ENCODE measurements at regions not wholly inside any gene's neighbourhood (a gene's known extent, or its start where the extent isn't known, plus 50 kb on each side); places are given as distances from the start of the nearest gene placed in this dataset.

DNA sequence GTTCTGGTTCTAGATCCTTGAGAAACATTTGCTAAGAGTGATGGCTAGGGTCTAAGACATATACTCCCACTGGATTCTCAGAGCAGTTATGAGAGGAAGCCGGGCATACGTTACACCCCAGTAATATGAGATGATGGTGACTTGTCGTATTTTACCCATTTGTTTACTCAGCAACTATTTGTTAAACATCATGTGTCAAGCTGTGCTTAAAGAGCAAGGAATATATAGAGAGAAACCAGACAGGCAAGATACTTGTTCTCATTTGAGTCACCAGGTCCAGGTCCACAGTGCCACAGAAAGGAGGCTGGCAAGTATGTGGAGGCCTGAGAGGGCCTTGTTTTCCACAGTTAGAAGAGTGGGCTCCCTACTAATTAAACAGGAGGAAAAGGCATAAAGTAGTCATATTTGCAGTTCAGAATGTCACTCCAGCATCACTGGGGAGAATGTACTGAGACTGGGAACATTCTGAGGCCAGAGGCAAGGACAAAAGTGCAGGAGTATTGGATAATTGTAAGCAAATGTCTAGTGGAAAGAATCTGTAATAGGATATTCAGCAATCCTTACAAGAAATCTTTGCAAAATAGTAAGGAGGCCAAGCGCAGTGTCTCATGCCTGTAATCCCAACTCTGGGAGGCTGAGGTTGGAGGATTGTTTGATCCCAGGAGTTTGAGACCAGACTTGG, 142.2 kb downstream of the IRS2 start:
- TF ChIP-seq, protein P1, sequence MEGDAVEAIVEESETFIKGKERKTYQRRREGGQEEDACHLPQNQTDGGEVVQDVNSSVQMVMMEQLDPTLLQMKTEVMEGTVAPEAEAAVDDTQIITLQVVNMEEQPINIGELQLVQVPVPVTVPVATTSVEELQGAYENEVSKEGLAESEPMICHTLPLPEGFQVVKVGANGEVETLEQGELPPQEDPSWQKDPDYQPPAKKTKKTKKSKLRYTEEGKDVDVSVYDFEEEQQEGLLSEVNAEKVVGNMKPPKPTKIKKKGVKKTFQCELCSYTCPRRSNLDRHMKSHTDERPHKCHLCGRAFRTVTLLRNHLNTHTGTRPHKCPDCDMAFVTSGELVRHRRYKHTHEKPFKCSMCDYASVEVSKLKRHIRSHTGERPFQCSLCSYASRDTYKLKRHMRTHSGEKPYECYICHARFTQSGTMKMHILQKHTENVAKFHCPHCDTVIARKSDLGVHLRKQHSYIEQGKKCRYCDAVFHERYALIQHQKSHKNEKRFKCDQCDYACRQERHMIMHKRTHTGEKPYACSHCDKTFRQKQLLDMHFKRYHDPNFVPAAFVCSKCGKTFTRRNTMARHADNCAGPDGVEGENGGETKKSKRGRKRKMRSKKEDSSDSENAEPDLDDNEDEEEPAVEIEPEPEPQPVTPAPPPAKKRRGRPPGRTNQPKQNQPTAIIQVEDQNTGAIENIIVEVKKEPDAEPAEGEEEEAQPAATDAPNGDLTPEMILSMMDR (conservative IDR thresholded peaks at IDR 0.05 in 1 of 2, IDR thresholded peaks at IDR 0.05 in 1 of 2; ENCODE audit: extremely low read depth in 1 of 2, insufficient read depth in 1 of 2, low read depth in 1 of 2, low read length in 2 of 2) = no peak
- no peak for TF ChIP-seq EZH2 (IDR thresholded peaks at IDR 0.05; ENCODE audit: borderline replicate concordance, low read length)

Measured in mammary epithelial cell (primary cell).